Raji (cell line): ENCODE measurements at regions not wholly inside any gene's neighbourhood (a gene's known extent, or its start where the extent isn't known, plus 50 kb on each side); places are given as distances from the start of the nearest gene placed in this dataset.

Experiments used
- POLR2A ChIP-seq: IDR thresholded peaks from 2 replicates; pipeline ENCODE4 v1.6.1; 2011; ENCODE audit warnings: low read depth, low read length, control low read depth; ENCODE audit not compliant: insufficient read depth

DNA sequence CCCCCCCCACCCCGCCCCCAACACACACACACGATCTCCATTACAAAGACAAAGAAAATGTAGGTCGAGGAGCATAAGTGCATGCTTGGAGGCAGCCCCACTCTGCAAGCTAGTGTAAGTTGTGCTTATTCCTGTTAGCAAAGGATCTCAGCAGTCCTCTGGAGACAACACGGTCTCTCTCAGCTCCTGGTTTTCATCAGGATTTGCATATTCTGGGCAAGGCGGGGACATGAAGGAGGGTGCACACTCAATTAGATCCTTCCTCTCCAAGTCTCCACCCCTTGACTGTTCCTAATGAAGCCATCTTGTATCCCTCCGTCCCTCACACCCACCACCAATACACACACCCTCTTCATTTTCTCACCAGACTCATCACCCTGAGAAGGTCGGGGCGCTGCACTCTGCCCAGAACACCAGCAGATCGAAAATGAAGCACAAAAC is 63.8 kb downstream of the MRPL46 start:
- TF ChIP-seq POLR2A = no peak

DNA sequence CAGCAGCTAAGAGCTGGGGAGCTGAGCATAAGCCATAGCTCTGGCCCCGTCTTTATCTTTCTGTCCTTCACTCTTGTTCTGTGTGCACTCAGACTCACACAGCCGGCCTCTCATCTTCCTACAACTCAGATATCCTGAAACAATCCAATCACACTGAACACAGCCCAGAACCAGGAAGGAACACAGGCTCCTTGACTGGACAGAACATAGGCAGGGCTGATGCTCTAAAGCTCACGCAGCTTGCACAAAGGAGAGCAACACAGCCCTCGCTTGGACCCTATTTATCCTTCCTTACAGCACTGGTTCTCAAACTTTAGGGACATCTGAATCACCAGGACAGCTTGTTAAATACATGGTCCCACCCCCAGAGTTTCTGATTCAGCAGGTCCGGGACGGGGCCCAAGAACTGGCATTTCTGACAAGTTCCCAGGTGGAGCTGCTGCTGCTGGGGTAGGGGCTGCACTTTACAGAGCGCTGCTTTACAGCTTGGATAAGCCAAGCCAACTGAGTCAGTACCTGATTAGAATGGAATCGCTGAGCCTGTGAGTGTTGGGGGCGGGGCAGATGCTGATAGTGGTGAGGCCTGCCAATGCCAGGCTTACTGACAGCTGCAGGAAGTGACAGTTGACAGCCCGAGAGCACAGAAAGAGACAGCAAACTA is 65.1 kb downstream of the MRPL46 start:
- TF ChIP-seq POLR2A = no peak

DNA sequence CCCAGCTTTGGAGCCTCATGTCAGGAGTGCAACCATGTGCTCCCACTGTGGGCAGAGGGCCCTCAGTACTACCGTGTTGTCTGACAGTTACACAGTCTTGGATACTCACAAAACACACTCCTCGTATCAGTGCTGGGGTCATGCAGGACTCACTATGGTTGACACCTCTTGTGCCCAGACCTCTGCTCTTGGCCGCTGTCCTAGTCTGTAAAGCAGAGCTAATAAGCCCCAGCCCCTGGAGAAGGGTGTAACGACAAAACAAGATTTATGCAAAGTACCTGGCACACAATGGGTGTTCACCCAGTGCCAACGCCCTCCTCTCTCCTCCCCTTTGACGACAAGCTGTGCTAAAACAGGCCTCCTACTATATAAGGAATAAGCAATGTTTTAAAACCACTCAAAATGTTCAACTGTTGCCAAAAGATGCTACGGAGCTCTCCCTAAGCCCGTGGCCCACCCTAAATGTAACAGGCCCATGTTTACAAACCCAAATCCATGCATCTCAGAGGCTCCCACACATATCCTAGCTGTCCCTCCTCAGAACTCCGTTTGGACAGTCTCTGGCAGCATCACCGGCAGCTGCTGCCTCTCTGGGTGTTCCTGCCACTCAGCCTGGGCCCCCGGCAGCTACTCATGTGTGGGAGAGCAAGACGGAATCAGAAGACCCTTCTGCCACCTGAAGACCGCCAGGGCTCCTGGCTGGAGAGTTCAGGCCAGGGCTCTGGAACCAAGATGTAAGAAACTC is 65.8 kb downstream of the MRPL46 start:
- TF ChIP-seq POLR2A = peak; percentile 36; the same call in 1 of the 2 replicates

DNA sequence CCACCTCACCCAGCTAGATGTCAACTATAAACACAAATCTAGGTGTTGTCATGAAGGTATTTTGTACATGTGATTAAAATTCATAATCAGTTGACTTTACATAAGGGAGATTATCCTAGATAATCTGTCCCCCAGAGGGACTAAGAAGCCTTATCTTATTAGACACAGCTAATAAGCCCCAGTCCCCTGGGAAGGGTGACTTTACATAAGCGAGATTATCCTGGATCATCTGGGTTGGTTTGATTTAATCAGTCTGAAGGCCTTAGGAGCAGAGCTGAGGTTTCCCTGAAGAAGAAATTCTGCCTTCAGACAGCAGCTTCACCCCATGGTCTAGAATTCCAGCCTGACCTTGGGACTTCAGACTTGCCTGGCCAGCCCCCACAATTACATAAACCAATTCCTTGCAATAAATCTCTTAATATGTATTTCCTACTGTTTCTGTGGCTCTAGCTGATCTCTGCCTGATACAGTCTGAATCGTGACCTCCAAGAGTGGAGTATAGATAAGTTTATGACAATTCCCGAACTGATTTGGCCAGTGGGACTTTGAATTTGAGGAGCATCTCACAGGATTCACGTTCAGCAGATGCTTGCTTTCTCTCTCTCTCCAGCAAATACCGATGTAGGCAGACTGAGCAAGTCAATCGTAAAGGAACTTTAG is 66.5 kb downstream of the MRPL46 start:
- TF ChIP-seq POLR2A = no peak

DNA sequence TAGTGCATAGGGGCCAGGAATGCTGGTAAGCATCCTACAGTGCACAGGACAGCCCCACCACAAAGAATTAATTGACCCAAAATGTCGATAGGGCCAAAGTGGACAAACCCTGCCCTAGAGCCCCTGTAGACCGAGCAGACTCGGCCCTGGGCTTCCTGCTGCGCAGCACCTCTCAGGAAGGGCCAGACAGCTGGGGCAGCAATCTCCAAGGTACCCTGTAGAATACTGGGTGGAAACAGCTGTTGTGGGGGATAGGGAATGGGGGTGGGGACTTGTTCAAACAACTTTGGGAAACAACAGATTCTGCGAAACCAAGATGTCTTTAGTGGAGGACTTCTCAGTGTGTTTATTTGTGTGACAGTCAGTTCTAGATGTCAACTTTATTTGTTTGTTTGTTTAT is 67.1 kb downstream of the MRPL46 start:
- TF ChIP-seq POLR2A = no peak

DNA sequence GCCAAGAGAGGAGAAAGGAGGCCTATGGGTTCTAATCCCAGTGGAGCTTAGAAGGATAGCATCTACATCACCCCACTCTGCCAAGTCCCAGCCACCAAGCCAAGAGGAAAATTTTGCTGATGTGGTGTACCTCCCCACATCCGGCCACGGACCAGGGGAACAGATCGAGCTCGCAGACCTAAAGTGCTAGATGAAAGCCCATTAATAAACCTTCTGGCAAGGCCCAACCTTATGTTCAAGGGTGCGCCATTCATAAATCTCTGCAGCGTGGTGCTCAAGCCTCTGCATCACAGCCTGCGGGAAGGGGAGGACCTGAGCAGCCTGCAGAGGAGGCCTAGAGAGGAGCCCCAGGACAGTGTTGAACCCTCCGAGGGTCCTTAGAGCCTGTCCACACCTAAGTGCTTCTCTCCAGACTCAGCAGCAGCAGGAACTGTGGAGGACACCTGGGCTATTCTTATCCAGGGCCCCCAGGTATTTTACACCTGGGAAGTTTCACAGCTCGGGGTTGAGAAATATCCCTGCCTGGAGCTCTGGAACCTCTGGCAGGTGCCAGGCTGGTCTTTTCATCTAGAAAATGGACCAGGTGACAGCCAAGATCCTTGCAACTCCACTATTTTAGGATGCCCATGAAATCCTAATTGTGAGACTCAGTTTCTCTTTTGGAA is 68.0 kb downstream of the MRPL46 start:
- TF ChIP-seq POLR2A = no peak

DNA sequence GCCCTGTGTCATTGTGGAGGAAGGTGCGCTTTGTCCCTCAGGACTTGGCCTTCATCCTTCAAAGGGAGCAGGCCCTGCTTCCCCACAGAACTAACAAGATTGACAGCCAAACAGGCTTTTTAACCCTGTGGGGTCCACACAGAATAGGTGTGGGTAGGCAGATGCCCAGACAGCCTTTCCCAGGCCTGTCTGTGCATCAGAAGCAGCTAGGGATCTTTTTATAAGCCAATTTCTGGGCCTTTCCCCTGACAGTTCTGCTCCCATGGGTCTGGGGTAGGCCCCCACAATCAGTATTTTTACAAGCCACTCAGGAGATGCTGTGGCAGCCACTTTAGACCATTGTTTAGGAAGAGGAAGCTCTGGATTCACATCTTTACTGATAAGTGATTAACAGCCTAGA is 69.2 kb downstream of the MRPL46 start:
- TF ChIP-seq POLR2A = no peak

DNA sequence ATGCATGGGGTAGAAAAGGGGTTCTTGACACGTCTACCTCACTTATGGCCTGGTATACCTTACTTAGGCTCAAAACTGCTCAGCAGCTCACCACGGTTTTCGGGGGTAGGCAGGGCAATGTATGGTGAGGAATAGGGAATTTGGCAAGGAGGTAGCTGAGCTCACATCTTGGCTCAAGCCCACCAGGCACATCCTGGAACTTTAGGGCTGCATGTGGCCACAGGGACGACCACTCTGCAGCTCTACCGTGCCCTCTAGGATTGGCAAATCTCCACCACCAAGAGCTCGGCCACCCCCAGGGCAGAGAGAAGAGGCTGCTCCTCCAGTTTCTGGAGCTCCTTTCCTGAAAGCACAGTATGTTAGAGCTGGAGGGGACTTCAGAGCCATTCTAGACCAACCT is 69.7 kb downstream of the MRPL46 start:
- TF ChIP-seq POLR2A = no peak

DNA sequence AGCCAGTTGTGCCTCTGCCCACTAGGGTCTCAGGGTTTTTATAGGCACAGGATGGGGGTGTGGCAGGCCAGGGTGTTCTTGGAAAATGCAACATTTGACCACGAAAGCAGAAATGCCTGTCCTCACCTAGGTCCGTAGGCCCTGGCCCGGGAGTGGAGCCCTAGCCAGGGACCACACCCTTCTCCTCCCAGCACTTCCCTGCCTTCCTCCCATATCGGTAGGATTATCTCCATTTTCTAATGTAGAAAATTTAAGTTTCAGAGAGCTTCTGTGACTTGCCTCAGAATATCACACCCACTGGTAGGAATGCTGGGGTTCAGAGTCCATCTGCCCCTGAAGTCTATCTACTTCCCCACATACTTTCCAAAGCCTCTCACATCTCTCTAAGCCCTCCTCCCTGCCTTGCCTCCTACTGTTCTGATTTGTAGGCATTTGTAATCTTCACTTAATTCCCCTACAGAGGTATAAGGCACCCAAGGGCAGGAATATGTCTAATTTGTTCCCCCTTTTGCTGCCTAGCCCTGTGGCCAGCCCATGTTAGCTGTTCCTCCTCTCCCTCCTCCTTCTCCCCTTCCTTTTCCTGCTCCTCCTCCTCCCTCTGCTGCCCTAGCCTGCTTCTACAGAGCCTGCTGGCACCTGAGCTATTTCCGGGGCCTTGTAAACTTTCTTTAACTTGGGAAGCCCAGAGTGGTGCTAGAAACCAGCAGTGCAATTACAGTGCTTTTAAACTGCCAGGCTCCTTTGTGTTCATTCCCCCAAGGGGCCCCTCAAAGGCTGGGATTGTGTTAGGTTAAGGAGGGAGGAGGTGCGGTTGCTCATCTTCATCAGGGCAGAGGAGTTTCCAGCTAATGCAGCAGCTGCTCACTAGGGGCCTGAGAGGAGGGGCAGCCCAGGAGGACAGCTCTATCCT is 71.1 kb downstream of the MRPL46 start:
- no peak for TF ChIP-seq POLR2A

DNA sequence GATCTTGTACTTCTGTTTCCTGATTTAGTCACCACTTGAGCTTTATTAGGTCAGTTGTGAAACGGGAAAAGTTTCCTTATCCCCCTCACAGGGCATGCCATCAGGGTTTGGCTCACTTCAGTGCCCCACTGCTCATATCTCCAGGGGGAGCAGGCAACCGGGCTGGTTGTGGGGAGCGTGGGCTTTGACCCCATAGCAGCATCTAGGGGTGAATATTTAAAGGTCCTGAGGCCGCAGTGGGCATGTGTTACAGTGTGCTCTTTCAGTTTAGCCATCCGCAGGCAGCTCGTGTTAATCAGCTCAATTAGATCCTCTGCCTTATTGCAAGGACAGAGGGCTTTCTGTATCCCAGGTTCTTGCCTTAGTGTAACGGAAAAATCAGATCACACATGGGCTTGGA is 71.9 kb downstream of the MRPL46 start:
- no peak for TF ChIP-seq POLR2A

DNA sequence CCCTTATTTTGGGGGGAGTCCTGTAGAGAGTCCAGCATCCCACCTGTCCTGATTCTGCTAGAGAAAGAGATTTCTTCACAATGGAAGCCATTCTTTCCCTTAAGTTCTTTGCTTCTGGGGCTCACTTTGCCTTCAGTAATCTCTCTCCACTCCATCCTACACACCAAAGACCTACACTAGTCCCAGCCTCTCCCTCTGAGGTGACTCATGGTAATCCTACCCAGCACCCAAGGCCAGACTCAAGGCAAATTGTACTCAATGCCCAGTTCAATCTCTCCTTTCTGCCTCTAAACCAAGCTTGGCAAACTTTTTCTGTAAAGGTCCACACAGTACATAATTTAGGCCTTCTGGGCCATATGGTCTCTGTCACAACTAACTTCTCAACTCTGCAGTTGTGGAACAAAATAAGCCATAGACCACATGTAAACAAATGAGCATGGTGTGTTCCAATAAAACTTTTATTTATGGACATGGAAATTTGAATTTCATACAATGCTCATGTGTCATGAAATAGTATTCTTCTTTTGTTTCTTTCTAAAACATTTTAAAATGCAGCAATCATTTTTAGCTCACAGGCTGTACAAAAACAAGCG is 72.5 kb downstream of the MRPL46 start:
- no peak for TF ChIP-seq POLR2A

DNA sequence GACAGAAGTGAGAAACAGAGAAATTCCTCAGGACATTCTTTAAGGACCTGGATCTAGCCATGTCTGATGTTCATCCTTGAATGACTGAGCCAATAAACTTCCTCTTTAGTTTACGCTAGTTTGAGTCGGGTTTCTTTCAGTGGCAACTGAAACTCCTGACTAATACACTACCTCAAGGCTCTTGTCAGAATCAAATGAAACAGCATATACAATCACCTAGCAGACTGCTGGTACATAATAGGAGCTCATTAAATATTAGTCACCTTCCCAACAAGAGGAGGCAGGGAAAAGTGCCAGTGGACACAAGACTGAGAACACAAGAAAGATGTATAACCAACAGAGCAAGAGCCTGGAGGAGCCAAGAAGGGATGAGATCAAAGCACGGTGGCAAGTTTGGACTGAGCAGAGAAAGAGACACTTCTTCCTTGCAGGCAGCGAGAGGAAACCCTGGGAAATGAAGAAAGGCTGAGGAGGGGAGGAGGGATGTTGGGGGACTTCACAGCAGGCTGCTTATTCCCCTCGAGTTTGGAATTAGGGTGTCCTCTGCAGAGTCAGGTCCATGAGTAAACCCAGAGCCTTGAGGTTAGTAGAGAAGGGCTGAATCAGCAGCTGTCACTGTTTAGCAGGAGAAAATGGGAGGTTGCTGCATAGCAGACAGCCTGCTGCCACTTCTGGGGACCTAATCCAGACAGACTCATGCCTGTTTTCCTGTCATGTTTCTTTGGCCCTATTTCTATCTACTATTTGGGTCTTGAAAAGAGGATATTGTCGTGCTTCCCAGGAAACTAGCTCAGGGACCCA is 73.3 kb downstream of the MRPL46 start:
- TF ChIP-seq POLR2A = no peak

DNA sequence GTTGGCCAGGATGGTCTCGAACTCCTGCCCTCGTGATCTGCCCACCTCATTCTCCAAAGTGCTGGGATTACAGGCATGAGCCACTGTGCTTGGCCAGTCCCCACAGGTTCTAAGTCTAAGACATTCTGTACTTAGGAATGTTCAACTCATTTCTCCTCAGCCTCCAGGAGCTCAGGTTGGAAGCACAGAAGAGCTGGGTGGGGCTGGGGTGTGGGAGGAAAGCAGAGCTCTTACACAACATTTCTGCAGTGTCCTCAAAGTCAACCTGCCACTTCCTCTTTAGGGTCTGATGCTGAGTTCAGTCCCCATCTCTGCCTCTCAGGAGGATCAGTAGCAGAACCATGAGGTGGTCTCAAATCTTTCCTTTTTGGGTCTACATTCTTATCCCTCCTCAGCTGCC is 75.5 kb downstream of the MRPL46 start:
- TF ChIP-seq POLR2A = no peak
